Pons (tissue), 1 donor: ENCODE measurements at regions not wholly inside any gene's neighbourhood (a gene's known extent, or its start where the extent isn't known, plus 50 kb on each side); places are given as distances from the start of the nearest gene placed in this dataset.
"Not testable (repeated sequence)": the region's sequence is repeated elsewhere in the genome, so short reads cannot be mapped to it uniquely, and the experiment has no call there.

Experiments
- DNase-seq: peaks from one replicate; pipeline ENCODE4 v3.0.0-alpha.2; 2016; ENCODE audit warnings: low spot score

- DNase-seq, result no peak
Measured at GRCh38 chr16:26595199-26595598, 471.5 kb upstream of the C16orf82 start.

- DNase-seq, result not testable (repeated sequence)
Measured at GRCh38 chr16:26596033-26596432, 470.7 kb upstream of the C16orf82 start.

GRCh38 chr16:26598061-26598460 is 468.7 kb upstream of the C16orf82 start:
- DNase-seq, result no peak

- DNase-seq, result no peak
Measured at GRCh38 chr16:26598998-26599784, 467.5 kb upstream of the C16orf82 start.

- DNase-seq, result no peak
Measured at GRCh38 chr16:26599785-26600104, 467.0 kb upstream of the C16orf82 start.

- peak; percentile 2 for DNase-seq
Measured at GRCh38 chr16:26601335-26601734, 465.4 kb upstream of the C16orf82 start.

- no peak for DNase-seq
Measured at GRCh38 chr16:26605626-26606271, 461.0 kb upstream of the C16orf82 start.

- no peak for DNase-seq
Measured at GRCh38 chr16:26606381-26607150, 460.2 kb upstream of the C16orf82 start.

- DNase-seq, result peak; percentile 15
Measured at GRCh38 chr16:26614237-26614841, 452.4 kb upstream of the C16orf82 start.

- no peak for DNase-seq
Measured at GRCh38 chr16:26623442-26623841, 443.3 kb upstream of the C16orf82 start.

- DNase-seq, result no peak
Measured at GRCh38 chr16:26627958-26628357, 438.8 kb upstream of the C16orf82 start.

GRCh38 chr16:26631365-26631764 is 435.4 kb upstream of the C16orf82 start:
- DNase-seq, result not testable (repeated sequence)

GRCh38 chr16:26642047-26642664 is 424.6 kb upstream of the C16orf82 start:
- DNase-seq, result no peak

GRCh38 chr16:26643519-26643918 is 423.2 kb upstream of the C16orf82 start:
- no peak for DNase-seq

GRCh38 chr16:26644912-26645543 is 421.7 kb upstream of the C16orf82 start:
- DNase-seq, result peak; percentile 3

GRCh38 chr16:26645614-26646013 is 421.1 kb upstream of the C16orf82 start:
- peak; percentile 25 for DNase-seq

GRCh38 chr16:26647870-26648269 is 418.9 kb upstream of the C16orf82 start:
- no peak for DNase-seq

- no peak for DNase-seq
Measured at GRCh38 chr16:26648851-26649250, 417.9 kb upstream of the C16orf82 start.

- no peak for DNase-seq
Measured at GRCh38 chr16:26649381-26650045, 417.2 kb upstream of the C16orf82 start.

GRCh38 chr16:26651464-26651863 is 415.3 kb upstream of the C16orf82 start:
- no peak for DNase-seq

GRCh38 chr16:26651884-26652283 is 414.8 kb upstream of the C16orf82 start:
- DNase-seq, result no peak
